Keratinocyte (primary cell): ENCODE measurements at regions not wholly inside any gene's neighbourhood (a gene's known extent, or its start where the extent isn't known, plus 50 kb on each side); places are given as distances from the start of the nearest gene placed in this dataset.

Experiments used
- DNase-seq: peaks from one replicate; pipeline ENCODE4 v3.0.0-alpha.2; 2011; ENCODE audit warnings: low read depth, missing footprints, low spot score
- FAIRE-seq: peaks from 2 replicates; lab custom pipeline; 2011; peaks lifted over from hg19 to GRCh38; lab: Jason Lieb, UNC
- H2AFZ ChIP-seq: 2 replicates; pipeline ENCODE4 v1.6.0; 2012; ENCODE audit warnings: low read length, control low read depth, inconsistent platforms; ENCODE audit not compliant: control insufficient read depth
- H3K27ac ChIP-seq: 2 replicates; pipeline ENCODE4 v1.5.1; 2011; ENCODE audit warnings: low read length; ENCODE audit not compliant: control insufficient read depth, insufficient read depth
- H3K27me3 ChIP-seq: 3 replicates; pipeline ENCODE4 v1.6.0; 2011; ENCODE audit warnings: low read length; ENCODE audit not compliant: control insufficient read depth, insufficient read depth; ENCODE audit errors: extremely low read depth
- H3K36me3 ChIP-seq, 2 experiments: 2 replicates in 1 of 2; 3 replicates in 1 of 2; pipeline ENCODE4 v1.5.1; 2011; ENCODE audit warnings: low read length in 2 of 2, mild to moderate bottlenecking in 1 of 2; ENCODE audit not compliant: control insufficient read depth in 2 of 2, insufficient read depth in 2 of 2; ENCODE audit errors: extremely low read depth in 1 of 2
- H3K4me1 ChIP-seq: 3 replicates; pipeline ENCODE4 v1.5.1; 2011; ENCODE audit warnings: low read length; ENCODE audit not compliant: control insufficient read depth, insufficient read depth; ENCODE audit errors: extremely low read depth
- H3K4me2 ChIP-seq: 3 replicates; pipeline ENCODE4 v1.6.0; 2011; ENCODE audit warnings: low read depth, low read length; ENCODE audit not compliant: control insufficient read depth, insufficient read depth; ENCODE audit errors: extremely low read depth
- H3K4me3 ChIP-seq, 3 experiments: fragments of 200-600 bp in 1 of 3; sonication (generic) in 1 of 3; 2 replicates in 2 of 3; 3 replicates in 1 of 3; pipeline ENCODE4 v1.5.1; 2011 to 2016; ENCODE audit warnings: low read length in 3 of 3, mild to moderate bottlenecking in 3 of 3, control low read depth in 2 of 3, inconsistent platforms in 1 of 3, low read depth in 1 of 3, mixed read lengths in 1 of 3, mixed run types in 1 of 3, moderate library complexity in 1 of 3; ENCODE audit not compliant: control insufficient read depth in 2 of 3, insufficient read depth in 2 of 3; ENCODE audit errors: extremely low read depth in 1 of 3
- H3K79me2 ChIP-seq: 2 replicates; pipeline ENCODE4 v1.6.0; 2012; ENCODE audit warnings: low read length; ENCODE audit not compliant: control insufficient read depth, insufficient read depth
- H3K9ac ChIP-seq: 3 replicates; pipeline ENCODE4 v1.6.0; 2011; ENCODE audit warnings: low read length; ENCODE audit not compliant: control insufficient read depth, insufficient read depth; ENCODE audit errors: extremely low read depth
- H3K9me1 ChIP-seq: 3 replicates; pipeline ENCODE4 v1.6.0; 2011; ENCODE audit warnings: low read length; ENCODE audit not compliant: control insufficient read depth, insufficient read depth; ENCODE audit errors: extremely low read depth
- H3K9me3 ChIP-seq: 2 replicates; pipeline ENCODE4 v1.5.1; 2012; ENCODE audit warnings: low read depth, low read length; ENCODE audit not compliant: control insufficient read depth
- H4K20me1 ChIP-seq: 3 replicates; pipeline ENCODE4 v1.6.0; 2011; ENCODE audit warnings: low read length; ENCODE audit not compliant: control insufficient read depth, insufficient read depth; ENCODE audit errors: extremely low read depth
- EZH2 ChIP-seq: IDR thresholded peaks from one replicate; pipeline ENCODE4 v1.6.1; 2012; ENCODE audit warnings: inconsistent platforms, mild to moderate bottlenecking, low read length, moderate library complexity
- dilution Hi-C: fragments of 300-500 bp; cut with MboI; formaldehyde crosslinking; loops from one replicate; pipeline ENCODE4 v1.7.0; 2020; ENCODE audit warnings: low sequenced_read_pairs; ENCODE audit not compliant: extremely low pct_ligation_motif_present
- TF ChIP-seq, protein P1 (sequence below), 3 experiments: IDR thresholded peaks in 1 of 3; conservative IDR thresholded peaks in 1 of 3; optimal IDR thresholded peaks in 1 of 3; 2 replicates in 2 of 3; 3 replicates in 1 of 3; pipeline versions ENCODE3 to v1.5.1; 2011; ENCODE audit warnings: low read length in 3 of 3, mild to moderate bottlenecking in 3 of 3, moderate library complexity in 2 of 3, control low read depth in 1 of 3, inconsistent platforms in 1 of 3; ENCODE audit not compliant: insufficient read depth in 2 of 3; ENCODE audit errors: extremely low read depth in 1 of 3

DNA sequence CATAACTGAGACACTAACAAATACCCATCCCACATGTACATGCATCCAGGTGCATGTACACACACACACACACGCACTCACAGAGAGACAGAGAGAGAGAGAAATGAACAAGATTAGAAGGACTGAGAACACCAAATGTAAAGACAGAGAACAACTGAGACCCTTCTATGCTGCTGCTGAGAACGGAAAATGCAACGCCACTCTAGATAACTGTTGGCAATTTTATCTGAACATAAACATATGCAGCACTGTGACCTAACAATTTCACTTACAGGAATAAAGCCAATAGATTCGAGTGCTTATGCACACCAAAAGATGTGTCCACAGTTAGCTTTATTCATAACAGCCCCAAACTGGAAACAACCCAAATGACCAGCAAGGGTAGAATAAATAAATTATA, 103.8 kb upstream of the LY86 start:
- Histone ChIP-seq H3K4me3 (no peak overlapping the region), H3K9me3 (no peaks in the 10 kb centered on the region), H3K4me1 (no peaks in the 10 kb centered on the region), H2AFZ (no peak overlapping the region), H3K27ac (no peak overlapping the region), H3K36me3 (no peaks in the 10 kb centered on the region), H4K20me1 (no peaks in the 10 kb centered on the region), H3K9ac (no peak overlapping the region), H3K9me1 (no peaks in the 10 kb centered on the region), H3K4me2 (no peak overlapping the region), H3K79me2 (no peaks in the 10 kb centered on the region), H3K27me3 (no peaks in the 10 kb centered on the region)
- DNase-seq = no peak
- no peak for TF ChIP-seq EZH2
- TF ChIP-seq, protein P1, sequence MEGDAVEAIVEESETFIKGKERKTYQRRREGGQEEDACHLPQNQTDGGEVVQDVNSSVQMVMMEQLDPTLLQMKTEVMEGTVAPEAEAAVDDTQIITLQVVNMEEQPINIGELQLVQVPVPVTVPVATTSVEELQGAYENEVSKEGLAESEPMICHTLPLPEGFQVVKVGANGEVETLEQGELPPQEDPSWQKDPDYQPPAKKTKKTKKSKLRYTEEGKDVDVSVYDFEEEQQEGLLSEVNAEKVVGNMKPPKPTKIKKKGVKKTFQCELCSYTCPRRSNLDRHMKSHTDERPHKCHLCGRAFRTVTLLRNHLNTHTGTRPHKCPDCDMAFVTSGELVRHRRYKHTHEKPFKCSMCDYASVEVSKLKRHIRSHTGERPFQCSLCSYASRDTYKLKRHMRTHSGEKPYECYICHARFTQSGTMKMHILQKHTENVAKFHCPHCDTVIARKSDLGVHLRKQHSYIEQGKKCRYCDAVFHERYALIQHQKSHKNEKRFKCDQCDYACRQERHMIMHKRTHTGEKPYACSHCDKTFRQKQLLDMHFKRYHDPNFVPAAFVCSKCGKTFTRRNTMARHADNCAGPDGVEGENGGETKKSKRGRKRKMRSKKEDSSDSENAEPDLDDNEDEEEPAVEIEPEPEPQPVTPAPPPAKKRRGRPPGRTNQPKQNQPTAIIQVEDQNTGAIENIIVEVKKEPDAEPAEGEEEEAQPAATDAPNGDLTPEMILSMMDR (optimal IDR thresholded peaks at IDR 0.05 in 1 of 3, IDR thresholded peaks at IDR 0.05 in 1 of 3, conservative IDR thresholded peaks at IDR 0.05 in 1 of 3; ENCODE audit: extremely low read depth in 1 of 3, insufficient read depth in 2 of 3, low read length in 3 of 3) = no peak
- dilution Hi-C loops = no loop called here
- no peak for FAIRE-seq

DNA sequence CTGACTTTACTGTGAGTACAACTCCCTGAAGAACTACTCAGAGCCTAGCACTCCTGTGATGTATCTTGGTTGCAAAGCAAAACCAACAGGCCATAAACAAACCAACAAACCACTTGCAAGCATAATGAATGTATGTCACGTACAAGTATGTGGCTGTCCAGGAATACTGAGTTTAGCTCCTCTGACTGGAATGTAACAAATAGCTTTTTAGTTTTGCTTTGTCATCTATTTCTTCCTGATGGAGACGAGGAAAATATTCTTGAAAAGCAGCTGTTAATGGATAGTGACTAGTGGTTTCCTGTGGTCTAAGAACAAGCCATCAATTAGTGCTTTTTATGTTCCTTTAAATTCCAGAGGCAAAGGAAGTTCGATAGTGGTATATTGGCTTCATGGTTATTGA, 101.9 kb upstream of the LY86 start:
- Histone ChIP-seq H3K79me2 (no peaks in the 10 kb centered on the region), H3K4me2 (no peak overlapping the region), H3K4me3 (no peak overlapping the region), H3K9me3 (no peaks in the 10 kb centered on the region), H3K9me1 (no peaks in the 10 kb centered on the region), H3K9ac (no peak overlapping the region), H3K27ac (no peak overlapping the region), H4K20me1 (no peaks in the 10 kb centered on the region), H2AFZ (no peak overlapping the region), H3K4me1 (no peaks in the 10 kb centered on the region), H3K27me3 (no peaks in the 10 kb centered on the region), H3K36me3 (no peaks in the 10 kb centered on the region)
- dilution Hi-C loops = no loop called here
- FAIRE-seq (no peak), DNase-seq (no peak)
- TF ChIP-seq, protein P1 (optimal IDR thresholded peaks at IDR 0.05 in 1 of 3, IDR thresholded peaks at IDR 0.05 in 1 of 3, conservative IDR thresholded peaks at IDR 0.05 in 1 of 3; ENCODE audit: extremely low read depth in 1 of 3, insufficient read depth in 2 of 3, low read length in 3 of 3) = no peak
- no peak for TF ChIP-seq EZH2
